Choroid plexus epithelial cell (primary cell): ENCODE measurements at regions not wholly inside any gene's neighbourhood (a gene's known extent, or its start where the extent isn't known, plus 50 kb on each side); places are given as distances from the start of the nearest gene placed in this dataset.
A peak's percentile ranks its signal among the peaks of the same experiment; 100 is the strongest.

Experiments
- DNase-seq: peaks from one replicate; pipeline ENCODE4 v3.0.0-alpha.2; 2010; ENCODE audit warnings: low read depth
- H3K4me3 ChIP-seq: 2 replicates; pipeline ENCODE4 v1.5.1; 2011; ENCODE audit warnings: low read depth, mild to moderate bottlenecking, control low read depth, low read length, moderate library complexity
- TF ChIP-seq, protein P1 (sequence below): conservative IDR thresholded peaks from 2 replicates; pipeline ENCODE4 v1.5.1; 2011; ENCODE audit warnings: low read depth, mild to moderate bottlenecking, control low read depth, inconsistent platforms, low read length, moderate library complexity

DNA sequence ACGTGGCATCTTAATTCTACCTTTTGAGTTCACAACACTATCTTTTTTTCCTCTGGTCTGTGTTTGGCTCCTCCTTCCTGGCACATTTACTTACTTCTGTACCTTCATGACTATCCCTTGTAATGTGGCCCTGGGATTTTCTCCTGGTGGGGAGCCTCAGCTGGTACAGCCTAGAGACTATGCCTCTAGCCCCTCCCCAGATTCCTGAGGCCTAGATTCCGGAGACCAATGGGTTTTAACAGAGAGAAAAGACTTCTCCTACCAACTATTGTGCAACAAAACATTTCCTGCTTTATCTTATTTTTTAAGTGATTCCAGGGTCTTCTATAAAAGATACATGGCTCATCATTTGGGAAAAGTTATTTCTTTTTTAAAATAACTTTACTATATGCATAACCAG lies 216.2 kb upstream of the KRR1 start:
- DNase-seq, result peak; percentile 32
- TF ChIP-seq, protein P1, sequence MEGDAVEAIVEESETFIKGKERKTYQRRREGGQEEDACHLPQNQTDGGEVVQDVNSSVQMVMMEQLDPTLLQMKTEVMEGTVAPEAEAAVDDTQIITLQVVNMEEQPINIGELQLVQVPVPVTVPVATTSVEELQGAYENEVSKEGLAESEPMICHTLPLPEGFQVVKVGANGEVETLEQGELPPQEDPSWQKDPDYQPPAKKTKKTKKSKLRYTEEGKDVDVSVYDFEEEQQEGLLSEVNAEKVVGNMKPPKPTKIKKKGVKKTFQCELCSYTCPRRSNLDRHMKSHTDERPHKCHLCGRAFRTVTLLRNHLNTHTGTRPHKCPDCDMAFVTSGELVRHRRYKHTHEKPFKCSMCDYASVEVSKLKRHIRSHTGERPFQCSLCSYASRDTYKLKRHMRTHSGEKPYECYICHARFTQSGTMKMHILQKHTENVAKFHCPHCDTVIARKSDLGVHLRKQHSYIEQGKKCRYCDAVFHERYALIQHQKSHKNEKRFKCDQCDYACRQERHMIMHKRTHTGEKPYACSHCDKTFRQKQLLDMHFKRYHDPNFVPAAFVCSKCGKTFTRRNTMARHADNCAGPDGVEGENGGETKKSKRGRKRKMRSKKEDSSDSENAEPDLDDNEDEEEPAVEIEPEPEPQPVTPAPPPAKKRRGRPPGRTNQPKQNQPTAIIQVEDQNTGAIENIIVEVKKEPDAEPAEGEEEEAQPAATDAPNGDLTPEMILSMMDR, result no peak
- no peak overlapping the region for H3K4me3 ChIP-seq

DNA sequence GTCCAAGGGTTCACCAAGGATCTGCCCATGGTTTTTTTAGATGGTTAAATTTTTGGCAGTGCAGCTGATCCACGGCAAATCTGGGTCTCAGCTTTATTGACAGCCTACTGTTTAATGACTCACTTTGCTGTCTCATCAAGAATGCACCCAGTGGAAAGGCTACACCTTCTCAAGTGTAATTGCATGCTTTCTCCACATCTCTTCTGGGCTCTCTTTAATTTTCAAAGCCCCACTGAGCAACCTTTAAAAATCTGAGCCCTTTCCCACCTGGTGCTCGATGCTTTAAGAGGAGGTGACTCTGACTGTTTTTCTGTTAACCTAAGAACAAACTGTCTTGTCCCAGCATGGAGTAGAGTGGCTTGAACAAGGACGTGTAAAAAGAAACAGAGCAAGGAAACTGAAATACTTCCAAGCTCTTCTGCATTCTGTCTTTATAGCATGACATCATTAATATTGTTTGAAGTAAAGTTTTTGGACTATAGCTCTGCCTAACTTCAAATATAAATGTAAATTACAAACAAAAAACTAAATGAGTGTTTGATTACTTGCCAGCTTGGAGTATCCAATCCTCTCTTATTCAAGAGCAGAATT lies 214.2 kb upstream of the KRR1 start:
- TF ChIP-seq, protein P1, result peak; percentile 34
- no peak overlapping the region for H3K4me3 ChIP-seq
- peak; percentile 81 for DNase-seq

DNA sequence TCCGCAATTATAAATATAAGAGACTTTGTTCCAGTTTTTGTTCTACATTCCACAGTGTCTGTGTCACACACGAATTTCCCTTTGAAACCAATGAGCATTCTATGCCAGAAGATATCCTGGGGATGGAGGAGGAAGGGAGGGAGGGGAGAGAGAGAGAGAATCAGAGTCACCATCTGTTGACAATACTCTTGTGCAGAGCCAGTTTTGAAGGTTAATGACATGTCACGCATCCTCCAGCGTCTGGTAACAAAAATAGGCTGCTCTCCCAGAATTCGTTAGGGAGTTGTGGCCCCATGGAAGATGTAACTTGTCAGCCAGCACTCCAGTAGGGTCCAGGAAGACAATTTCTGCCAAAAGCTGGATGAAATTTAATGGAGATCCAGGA lies 213.5 kb upstream of the KRR1 start:
- peak; percentile 75 for DNase-seq
- no peak overlapping the region for H3K4me3 ChIP-seq
- TF ChIP-seq, protein P1, result no peak

DNA sequence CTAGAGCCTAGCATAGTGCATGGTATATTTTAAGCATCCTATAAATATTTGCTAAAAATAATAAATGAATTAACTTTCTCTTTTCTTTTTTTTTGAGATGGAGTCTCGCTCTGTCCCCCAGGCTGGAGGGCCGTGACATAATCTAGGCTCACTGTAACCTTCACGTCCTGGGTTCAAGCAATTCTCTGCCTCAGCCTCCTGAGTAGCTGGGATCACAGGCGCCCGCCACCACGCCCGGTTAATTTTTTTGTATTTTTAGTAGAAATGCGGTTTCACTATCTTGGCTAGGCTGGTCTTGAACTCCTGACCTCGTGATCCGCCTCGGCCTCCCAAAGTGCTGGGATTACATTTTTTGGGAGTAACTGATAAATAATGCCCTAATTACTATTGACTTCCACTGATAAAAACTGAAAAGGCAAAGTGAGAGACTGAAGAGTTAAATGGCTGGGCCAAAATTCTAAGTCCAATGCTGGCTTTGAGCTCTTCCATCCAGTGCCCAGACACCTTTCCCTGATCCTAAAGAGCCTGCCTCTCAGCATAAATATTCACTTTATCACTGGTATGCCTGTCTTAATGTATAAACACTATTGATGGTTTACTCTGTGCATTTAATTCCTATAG lies 213.0 kb upstream of the KRR1 start:
- TF ChIP-seq, protein P1, result no peak
- DNase-seq, result no peak
- no peak overlapping the region for H3K4me3 ChIP-seq

DNA sequence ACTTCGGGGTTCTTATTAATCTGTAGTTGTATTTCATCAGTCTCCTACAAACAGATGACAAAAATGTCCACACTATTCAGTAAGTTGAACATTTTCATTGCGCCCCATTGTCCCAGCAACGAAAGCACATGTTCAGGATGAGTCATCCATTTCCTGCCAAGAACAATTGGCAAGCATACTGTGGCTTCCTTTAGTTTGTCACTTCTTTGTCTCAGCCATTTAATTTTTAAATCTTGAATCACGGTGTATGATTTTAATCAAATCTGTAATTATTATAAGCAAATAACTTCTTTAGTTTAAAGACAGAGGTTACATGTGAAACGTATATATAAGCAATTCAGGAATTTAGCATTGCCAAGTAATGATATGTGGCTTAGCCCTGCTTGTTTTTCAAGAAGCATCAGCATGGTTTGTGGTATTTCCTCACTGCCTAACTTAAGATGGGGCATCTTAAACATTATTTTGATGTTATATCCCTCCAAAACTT lies 211.3 kb upstream of the KRR1 start:
- TF ChIP-seq, protein P1, result no peak
- DNase-seq, result peak; percentile 92
- no peak overlapping the region for H3K4me3 ChIP-seq

DNA sequence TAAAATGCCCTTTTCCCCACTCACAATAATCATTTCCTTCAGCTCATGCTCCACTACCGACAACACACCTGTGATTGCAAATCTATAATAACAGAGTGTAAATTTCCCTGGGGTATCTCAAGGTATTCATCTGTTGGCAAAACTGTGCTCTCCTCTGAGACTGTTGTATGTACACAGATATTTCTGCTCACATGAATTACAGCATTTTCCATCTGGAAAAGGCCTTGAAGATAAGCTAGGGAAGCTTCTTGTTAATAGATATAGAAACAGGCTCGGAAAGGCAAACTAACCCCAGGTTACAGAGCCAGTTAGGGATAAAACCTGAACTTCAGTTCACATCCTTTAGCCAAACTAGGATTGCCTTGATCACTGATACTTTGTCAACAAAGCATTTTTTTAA lies 210.4 kb upstream of the KRR1 start:
- H3K4me3 ChIP-seq, result no peak overlapping the region
- TF ChIP-seq, protein P1, result no peak
- no peak for DNase-seq
